Stimulated activated CD8-positive, alpha-beta memory T cell treated with anti-CD3 and anti-CD28 coated beads, Interleukin-4, amount 100 ng/mL, for 48 hours (primary cell): ENCODE measurements at regions not wholly inside any gene's neighbourhood (a gene's known extent, or its start where the extent isn't known, plus 50 kb on each side); places are given as distances from the start of the nearest gene placed in this dataset.

Experiments
- DNase-seq: peaks from one replicate; pipeline ENCODE4 v3.0.0-alpha.2; 2020

GRCh38 chrX:120021927-120022326 is 55.6 kb downstream of the RHOXF2B start:
- no peak for DNase-seq

- DNase-seq = no peak
Measured at GRCh38 chrX:120020305-120020704, 57.2 kb downstream of the RHOXF2B start.

DNA sequence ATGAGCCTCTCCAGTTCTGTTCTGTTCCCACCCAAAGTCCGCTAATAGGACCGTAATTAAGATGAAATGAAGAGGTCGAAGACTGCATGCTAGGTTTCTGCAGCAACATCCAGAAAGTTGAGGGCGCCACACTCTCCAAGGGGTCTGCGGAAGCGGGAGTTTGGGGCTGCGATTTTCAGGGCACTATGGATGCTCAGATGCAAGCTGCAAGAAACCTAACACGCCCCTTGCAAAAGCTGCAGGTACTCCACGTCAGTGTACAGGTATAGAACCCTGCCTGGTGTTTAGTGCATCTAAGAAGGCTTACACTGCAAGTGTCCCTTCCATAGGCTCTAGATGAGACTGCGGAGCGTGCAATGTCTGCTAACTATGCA is 61.4 kb downstream of the RHOXF2B start:
- DNase-seq = no peak

- no peak for DNase-seq
Measured at GRCh38 chrX:120015145-120016067, 62.1 kb downstream of the RHOXF2B start.

- no peak for DNase-seq
Measured at GRCh38 chrX:120014354-120015130, 62.9 kb downstream of the RHOXF2B start.

GRCh38 chrX:120001787-120002186 is 58.2 kb upstream of the NKAP start:
- DNase-seq = no peak

DNA sequence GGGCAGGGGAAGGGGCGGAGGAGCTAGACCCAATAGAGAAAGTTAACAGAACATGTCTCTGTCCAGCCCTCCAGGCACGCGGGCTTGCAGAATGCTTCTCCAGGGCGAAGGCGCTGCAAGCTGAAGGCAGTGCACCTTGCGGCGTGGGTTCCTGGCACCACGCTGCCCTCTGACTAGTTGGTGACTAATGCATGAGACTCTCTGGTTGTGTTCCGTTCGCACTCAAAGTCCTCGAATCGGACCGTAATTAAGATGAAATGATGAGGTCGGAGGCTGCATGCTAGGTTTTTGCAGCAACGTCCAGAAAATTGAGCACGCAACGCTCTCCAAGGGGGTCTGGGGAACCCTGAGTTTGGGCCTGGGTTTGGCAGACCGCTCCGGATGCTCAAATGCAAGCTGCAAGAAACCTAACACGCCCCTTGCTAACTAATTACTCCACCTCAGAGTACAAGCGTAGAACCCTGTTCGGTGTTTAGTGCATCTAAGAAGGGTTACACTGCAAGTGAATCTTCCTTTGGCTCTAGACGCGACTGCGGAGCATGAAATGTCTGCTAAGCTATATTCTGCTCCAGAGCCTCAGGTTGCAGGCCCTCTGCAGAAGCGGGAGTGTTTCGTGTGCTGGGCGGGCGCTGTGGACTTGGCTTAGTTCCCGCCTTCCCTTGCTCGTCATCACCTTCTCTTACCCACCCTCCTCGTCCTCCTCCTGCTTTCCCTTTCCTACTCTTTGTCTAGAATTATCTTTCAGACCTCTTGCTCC is 57.1 kb upstream of the NKAP start:
- DNase-seq = peak; percentile 31

GRCh38 chrX:119999087-119999634 is 55.6 kb upstream of the NKAP start:
- DNase-seq = no peak

GRCh38 chrX:119997570-119997969 is 54.0 kb upstream of the NKAP start:
- no peak for DNase-seq

- DNase-seq = no peak
Measured at GRCh38 chrX:119996600-119997524, 53.3 kb upstream of the NKAP start.

GRCh38 chrX:119996069-119996468 is 52.5 kb upstream of the NKAP start:
- DNase-seq = no peak
